ENCODE measurements at regions not wholly inside any gene's neighbourhood (a gene's known extent, or its start where the extent isn't known, plus 50 kb on each side); places are given as distances from the start of the nearest gene placed in this dataset.

GRCh38 chr1:187516874-187517273, 688.1 kb downstream of the PLA2G4A start:
- TF ChIP-seq CTCF (conservative IDR thresholded peaks at IDR 0.05; ENCODE audit: low read length) (no peak), EZH2phosphoT487 (IDR thresholded peaks at IDR 0.05; ENCODE audit: borderline replicate concordance, low read depth, low read length) (no peak)

Data from OCI-LY7 (cell line).